Astrocyte of the spinal cord (primary cell): ENCODE measurements at regions not wholly inside any gene's neighbourhood (a gene's known extent, or its start where the extent isn't known, plus 50 kb on each side); places are given as distances from the start of the nearest gene placed in this dataset.

Experiments
- DNase-seq: peaks from one replicate; pipeline ENCODE4 v3.0.0; 2011; ENCODE audit warnings: low read depth, low spot score
- H3K4me3 ChIP-seq: 2 replicates; pipeline ENCODE4 v1.5.1; 2011; ENCODE audit warnings: low read depth, mild to moderate bottlenecking, low read length, moderate library complexity
- CTCF ChIP-seq: IDR thresholded peaks from 2 replicates; pipeline ENCODE4 v1.5.1; 2012; ENCODE audit warnings: low read depth, mild to moderate bottlenecking, low read length, inconsistent platforms
- in situ Hi-C: cut with HindIII; loops from 2 replicates; pipeline ENCODE4 v1.10.0; 2017; ENCODE audit warnings: low sequenced_read_pairs

GRCh38 chr16:6144463-6144862, 1046.9 kb upstream of the EEF2KMT start:
- in situ Hi-C loops = no loop called here
- no peak overlapping the region for H3K4me3 ChIP-seq
- no peak for TF ChIP-seq CTCF
- DNase-seq = no peak

- no peak overlapping the region for H3K4me3 ChIP-seq
- TF ChIP-seq CTCF = no peak
- no peak for DNase-seq
- in situ Hi-C loops = no loop called here
These were observed 1045.4 kb upstream of the EEF2KMT start for GRCh38 chr16:6143020-6143419.

GRCh38 chr16:6133009-6133557, 1035.5 kb upstream of the EEF2KMT start:
- no peak for DNase-seq
- no peak overlapping the region for H3K4me3 ChIP-seq
- in situ Hi-C loops = no loop called here
- no peak for TF ChIP-seq CTCF

GRCh38 chr16:6132121-6132520, 1034.5 kb upstream of the EEF2KMT start:
- TF ChIP-seq CTCF = no peak
- in situ Hi-C loops = no loop called here
- DNase-seq = no peak
- no peak overlapping the region for H3K4me3 ChIP-seq

- no peak overlapping the region for H3K4me3 ChIP-seq
- DNase-seq = no peak
- TF ChIP-seq CTCF = no peak
- in situ Hi-C loops = no loop called here
These were observed 1034.0 kb upstream of the EEF2KMT start for GRCh38 chr16:6131526-6132050.

GRCh38 chr16:6125483-6126259, 1028.1 kb upstream of the EEF2KMT start:
- peak; percentile 83 for DNase-seq
- in situ Hi-C loops = no loop called here
- no peak overlapping the region for H3K4me3 ChIP-seq
- no peak for TF ChIP-seq CTCF
